Upper lobe of right lung (tissue), 1 donor: ENCODE measurements at regions not wholly inside any gene's neighbourhood (a gene's known extent, or its start where the extent isn't known, plus 50 kb on each side); places are given as distances from the start of the nearest gene placed in this dataset.

ENCODE experiments used
- ATAC-seq: fragments of 200-7000 bp; cut with Tn5 transposase; one replicate; pipeline ENCODE4 v1.9.1; 2020; ENCODE audit warnings: mild to moderate bottlenecking, moderate library complexity
- DNase-seq: peaks from one replicate; pipeline ENCODE4 v3.0.0-alpha.2; 2020
- H3K27ac ChIP-seq: fragments of 200-600 bp; one replicate; pipeline ENCODE4 v1.8.0; 2022
- H3K27me3 ChIP-seq: fragments of 200-600 bp; one replicate; pipeline ENCODE4 v1.8.0; 2022; ENCODE audit warnings: mild to moderate bottlenecking
- H3K36me3 ChIP-seq: fragments of 200-600 bp; one replicate; pipeline ENCODE4 v1.8.0; 2022
- H3K4me1 ChIP-seq: fragments of 200-600 bp; one replicate; pipeline ENCODE4 v1.8.0; 2022
- H3K4me3 ChIP-seq: fragments of 200-600 bp; one replicate; pipeline ENCODE4 v1.8.0; 2022; ENCODE audit warnings: mild to moderate bottlenecking
- H3K9me3 ChIP-seq: fragments of 200-600 bp; one replicate; pipeline ENCODE4 v1.8.0; 2022
- CTCF ChIP-seq: fragments of 200-600 bp; IDR thresholded peaks from one replicate; pipeline ENCODE4 v1.8.0; 2022; ENCODE audit warnings: antibody characterized with exemption
- intact Hi-C: fragments of 100-400 bp; cut with DNase I; formaldehyde crosslinking; loops from one replicate; pipeline ENCODE4 v1.11.0; 2022
- donor health status: DM: no; HTN: yes; CAD: no; lungs with severe emphysema.

- Histone ChIP-seq H3K9me3 (no peaks in the 10 kb centered on the region), H3K4me1 (no peaks in the 10 kb centered on the region), H3K36me3 (no peaks in the 10 kb centered on the region), H3K4me3 (no peak overlapping the region), H3K27me3 (no peaks in the 10 kb centered on the region), H3K27ac (no peak overlapping the region)
- ATAC-seq (no peak), DNase-seq (no peak)
- TF ChIP-seq CTCF: no peak
- intact Hi-C loops: no loop called here
These were observed 1057.3 kb downstream of the ADGRL2 start for GRCh38 chr1:82858031-82858430.

- Histone ChIP-seq H3K36me3 (no peaks in the 10 kb centered on the region), H3K9me3 (no peaks in the 10 kb centered on the region), H3K27ac (no peak overlapping the region), H3K27me3 (no peaks in the 10 kb centered on the region), H3K4me3 (no peak overlapping the region), H3K4me1 (no peaks in the 10 kb centered on the region)
- DNase-seq: no peak
- no peak for TF ChIP-seq CTCF
- no peak for ATAC-seq
- intact Hi-C loops: no loop called here
These were observed 1048.7 kb downstream of the ADGRL2 start for GRCh38 chr1:82849460-82849859.

- Histone ChIP-seq H3K36me3 (no peaks in the 10 kb centered on the region), H3K27me3 (no peaks in the 10 kb centered on the region), H3K4me1 (no peaks in the 10 kb centered on the region), H3K27ac (no peak overlapping the region), H3K9me3 (no peaks in the 10 kb centered on the region), H3K4me3 (no peak overlapping the region)
- intact Hi-C loops: no loop called here
- TF ChIP-seq CTCF: no peak
- no peak for ATAC-seq
- no peak for DNase-seq
These were observed 1047.3 kb downstream of the ADGRL2 start for GRCh38 chr1:82848043-82848442.

GRCh38 chr1:82845866-82846265, 1045.1 kb downstream of the ADGRL2 start:
- Histone ChIP-seq H3K36me3 (no peaks in the 10 kb centered on the region), H3K9me3 (no peaks in the 10 kb centered on the region), H3K4me3 (no peak overlapping the region), H3K4me1 (no peaks in the 10 kb centered on the region), H3K27ac (no peak overlapping the region), H3K27me3 (no peaks in the 10 kb centered on the region)
- no peak for ATAC-seq
- DNase-seq: no peak
- TF ChIP-seq CTCF: no peak
- intact Hi-C loops: no loop called here

- H3K36me3 ChIP-seq: no peaks in the 10 kb centered on the region
- no peak for TF ChIP-seq CTCF
- intact Hi-C loops: no loop called here
- DNase-seq: no peak
- no peak for ATAC-seq
- no peaks in the 10 kb centered on the region for H3K27me3 ChIP-seq
- no peaks in the 10 kb centered on the region for H3K4me1 ChIP-seq
- H3K4me3 ChIP-seq: no peak overlapping the region
- H3K27ac ChIP-seq: no peak overlapping the region
- no peaks in the 10 kb centered on the region for H3K9me3 ChIP-seq
These were observed 1044.4 kb downstream of the ADGRL2 start for GRCh38 chr1:82844911-82845827.
